Left lung (tissue), 4 donors: ENCODE measurements at regions not wholly inside any gene's neighbourhood (a gene's known extent, or its start where the extent isn't known, plus 50 kb on each side); places are given as distances from the start of the nearest gene placed in this dataset.
A peak's percentile ranks its signal among the peaks of the same experiment; 100 is the strongest.

ENCODE experiments used
- ATAC-seq: fragments of 200-7000 bp; cut with Tn5 transposase; one replicate; pipeline ENCODE4 v1.9.1; 2020; ENCODE audit warnings: moderate library complexity
- DNase-seq, 4 donors: peaks; one replicate each; pipeline ENCODE4 v3.0.0-alpha.2; 2013 to 2020
- H3K27ac ChIP-seq, 2 donors: fragments of 200-600 bp; sonication (generic) in 1 of 2; one replicate each; pipeline versions ENCODE4 v1.5.0 to v1.8.0; 2020 to 2021
- H3K27me3 ChIP-seq, 2 donors: fragments of 200-600 bp; sonication (generic) in 1 of 2; one replicate each; pipeline versions ENCODE4 v1.5.0 to v1.8.0; 2020 to 2021
- H3K36me3 ChIP-seq, 2 donors: fragments of 200-600 bp; sonication (generic) in 1 of 2; one replicate each; pipeline versions ENCODE4 v1.5.0 to v1.8.0; 2020 to 2021
- H3K4me1 ChIP-seq, 2 donors: fragments of 200-600 bp; one replicate each; pipeline ENCODE4 v1.8.0; 2021
- H3K4me3 ChIP-seq, 2 donors: fragments of 200-600 bp; sonication (generic) in 1 of 2; one replicate each; pipeline versions ENCODE4 v1.5.0 to v1.8.0; 2020 to 2021; ENCODE audit warnings: mild to moderate bottlenecking in 1 of 2
- H3K9me3 ChIP-seq, 2 donors: fragments of 200-600 bp; sonication (generic) in 1 of 2; one replicate each; pipeline versions ENCODE4 v1.5.0 to v1.8.0; 2020 to 2021
- intact Hi-C, 2 donors: fragments of 100-400 bp; cut with DNase I; formaldehyde crosslinking; loops; one replicate each; pipeline versions ENCODE4 v1.11.2 to v1.14.2; 2022
- TF ChIP-seq, protein P1 (sequence below), 2 donors: fragments of 200-600 bp; sonication (generic) in 1 of 2; IDR thresholded peaks; one replicate each; pipeline versions ENCODE4 v1.5.0 to v1.8.0; 2021; ENCODE audit warnings: antibody characterized with exemption in 2 of 2
- donor health status: DM: no; HTN: yes; CAD: no.
- donor health status: DM: no; HTN: no; CAD: no.

DNA sequence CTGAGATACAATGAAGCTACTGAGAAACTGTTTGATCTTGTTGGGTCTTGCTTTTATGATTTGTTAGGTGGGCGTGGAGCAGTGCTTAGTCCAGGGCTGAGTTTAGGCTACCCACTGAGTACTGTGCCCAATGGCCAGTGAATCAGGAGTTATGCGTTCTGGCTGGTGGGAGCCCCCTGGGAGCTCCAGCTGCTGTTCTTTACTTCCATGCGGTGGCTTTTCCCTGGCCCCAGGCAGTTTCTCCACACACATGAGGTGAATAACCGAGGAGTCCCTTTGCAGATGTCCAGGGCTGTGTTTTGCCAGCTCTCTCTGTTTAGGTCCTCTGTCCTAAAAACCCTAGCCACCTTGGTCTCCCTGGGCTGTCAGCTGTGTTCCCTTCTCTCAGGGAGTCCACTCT, 106.5 kb downstream of the KLF13 start:
- TF ChIP-seq, protein P1, sequence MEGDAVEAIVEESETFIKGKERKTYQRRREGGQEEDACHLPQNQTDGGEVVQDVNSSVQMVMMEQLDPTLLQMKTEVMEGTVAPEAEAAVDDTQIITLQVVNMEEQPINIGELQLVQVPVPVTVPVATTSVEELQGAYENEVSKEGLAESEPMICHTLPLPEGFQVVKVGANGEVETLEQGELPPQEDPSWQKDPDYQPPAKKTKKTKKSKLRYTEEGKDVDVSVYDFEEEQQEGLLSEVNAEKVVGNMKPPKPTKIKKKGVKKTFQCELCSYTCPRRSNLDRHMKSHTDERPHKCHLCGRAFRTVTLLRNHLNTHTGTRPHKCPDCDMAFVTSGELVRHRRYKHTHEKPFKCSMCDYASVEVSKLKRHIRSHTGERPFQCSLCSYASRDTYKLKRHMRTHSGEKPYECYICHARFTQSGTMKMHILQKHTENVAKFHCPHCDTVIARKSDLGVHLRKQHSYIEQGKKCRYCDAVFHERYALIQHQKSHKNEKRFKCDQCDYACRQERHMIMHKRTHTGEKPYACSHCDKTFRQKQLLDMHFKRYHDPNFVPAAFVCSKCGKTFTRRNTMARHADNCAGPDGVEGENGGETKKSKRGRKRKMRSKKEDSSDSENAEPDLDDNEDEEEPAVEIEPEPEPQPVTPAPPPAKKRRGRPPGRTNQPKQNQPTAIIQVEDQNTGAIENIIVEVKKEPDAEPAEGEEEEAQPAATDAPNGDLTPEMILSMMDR (IDR thresholded peaks at IDR 0.05), result no peak
- H3K9me3 ChIP-seq, result no peaks in the 10 kb centered on the region
- no peak for ATAC-seq
- no peak for DNase-seq
- peaks cover 18 to 47% of the 10 kb centered on the region in 2 donors for H3K4me1 ChIP-seq
- intact Hi-C loops, result loop anchor here in 1 of 2 donors (10.0 kb wide), 1 partner anchor 218 kb away; no protein-coding TSS in a partner anchor
- no peaks in the 10 kb centered on the region for H3K36me3 ChIP-seq
- H3K4me3 ChIP-seq, result no peak overlapping the region
- H3K27me3 ChIP-seq, result no peaks in the 10 kb centered on the region
- peak overlapping the region in 1 of 2 donors; percentile 92 for H3K27ac ChIP-seq

DNA sequence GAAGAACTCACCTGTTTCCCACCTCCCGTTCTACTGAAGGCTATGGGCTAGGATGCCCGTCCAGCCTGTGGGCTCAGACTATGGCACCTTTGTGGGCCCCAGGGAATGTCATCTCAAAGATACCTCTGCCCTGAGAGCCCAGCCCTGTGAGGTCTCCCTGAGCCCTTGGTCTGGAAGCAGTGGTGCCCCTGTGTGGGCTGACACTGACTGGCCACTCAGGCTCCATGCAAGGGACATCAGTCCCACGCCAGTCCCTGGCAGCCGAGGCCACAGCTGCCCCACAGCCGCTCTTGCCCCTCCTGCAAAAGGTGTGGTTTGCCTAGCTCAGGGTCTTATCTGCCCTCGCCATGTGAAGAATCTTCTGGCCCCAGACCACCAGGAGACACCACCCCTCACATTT, 106.9 kb downstream of the KLF13 start:
- no peaks in the 10 kb centered on the region for H3K36me3 ChIP-seq
- intact Hi-C loops, result loop anchor here in 1 of 2 donors (10.0 kb wide), 1 partner anchor 219 kb away; no protein-coding TSS in a partner anchor
- peaks cover 18 to 47% of the 10 kb centered on the region in 2 donors for H3K4me1 ChIP-seq
- no peak for DNase-seq
- H3K27ac ChIP-seq, result peak overlapping the region in 1 of 2 donors; percentile 92
- no peaks in the 10 kb centered on the region for H3K27me3 ChIP-seq
- H3K9me3 ChIP-seq, result no peaks in the 10 kb centered on the region
- no peak overlapping the region for H3K4me3 ChIP-seq
- TF ChIP-seq, protein P1 (IDR thresholded peaks at IDR 0.05), result no peak
- ATAC-seq, result no peak

DNA sequence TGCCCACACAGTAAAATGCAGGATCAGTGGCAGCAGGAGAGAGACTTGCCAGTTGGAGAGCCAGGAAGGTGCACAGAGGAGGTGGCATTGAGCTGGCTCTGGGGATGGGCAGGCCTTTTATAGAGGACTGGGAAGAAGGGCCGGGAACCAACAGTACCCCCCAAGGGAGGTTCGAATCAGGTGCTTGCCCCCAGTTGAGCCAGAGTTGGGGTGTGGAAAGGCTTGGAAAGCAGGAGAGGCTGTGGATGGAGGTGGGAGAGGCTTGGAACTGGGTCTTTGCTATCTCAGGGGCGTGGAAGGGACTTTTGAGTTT, 107.6 kb downstream of the KLF13 start:
- H3K27me3 ChIP-seq, result no peaks in the 10 kb centered on the region
- H3K4me1 ChIP-seq, result peaks cover 18 to 50% of the 10 kb centered on the region in 2 donors
- ATAC-seq (no peak), DNase-seq (no peak)
- TF ChIP-seq, protein P1 (IDR thresholded peaks at IDR 0.05), result no peak
- peak overlapping the region; percentile 74 to 92 for H3K27ac ChIP-seq
- H3K36me3 ChIP-seq, result no peaks in the 10 kb centered on the region
- H3K4me3 ChIP-seq, result no peak overlapping the region
- intact Hi-C loops, result loop anchor here in 1 of 2 donors (10.0 kb wide), 1 partner anchor 219 kb away; no protein-coding TSS in a partner anchor
- H3K9me3 ChIP-seq, result no peaks in the 10 kb centered on the region

DNA sequence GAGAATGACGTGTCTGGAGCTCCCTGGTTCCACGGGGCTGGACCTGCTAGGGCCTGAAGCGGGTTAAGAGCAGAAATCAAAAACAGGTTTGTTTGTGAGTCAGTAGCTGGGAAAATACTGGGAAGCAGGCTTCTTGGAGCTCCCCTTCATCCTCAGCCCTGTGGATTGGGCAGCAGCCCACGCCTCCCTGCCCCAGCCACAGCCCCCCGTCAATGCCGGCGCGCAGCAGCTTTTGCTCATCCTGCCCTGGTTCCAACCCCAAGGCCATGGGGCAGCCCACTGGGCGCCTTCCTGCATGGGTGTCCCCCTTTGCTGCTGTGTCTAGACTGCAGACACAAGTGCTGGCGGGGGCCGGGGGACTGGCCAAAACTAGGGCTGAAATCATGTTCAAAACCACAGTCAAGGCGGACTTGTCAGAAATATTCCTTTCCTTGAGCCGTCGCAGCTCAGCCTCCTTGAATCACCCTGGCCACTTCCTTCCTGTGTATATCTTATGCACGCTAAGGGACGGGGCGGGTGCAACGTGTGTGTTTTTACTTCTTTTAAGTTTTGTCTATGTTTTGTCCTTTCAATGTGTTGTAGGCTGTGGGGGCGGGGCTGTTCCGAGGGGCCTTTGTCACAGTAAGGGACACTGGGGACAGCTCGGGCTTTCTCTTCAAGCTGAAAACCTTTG, 108.1 kb downstream of the KLF13 start:
- Histone ChIP-seq H3K27me3 (no peaks in the 10 kb centered on the region), H3K4me3 (peak overlapping the region in 1 of 2 donors; percentile 29), H3K4me1 (peaks cover 18 to 54% of the 10 kb centered on the region in 2 donors), H3K27ac (peak overlapping the region; percentile 74 to 92), H3K9me3 (no peaks in the 10 kb centered on the region), H3K36me3 (no peaks in the 10 kb centered on the region)
- intact Hi-C loops, result loop anchor here in 1 of 2 donors (10.0 kb wide), 1 partner anchor 220 kb away; no protein-coding TSS in a partner anchor
- peak; percentile 35 for ATAC-seq
- TF ChIP-seq, protein P1 (IDR thresholded peaks at IDR 0.05), result no peak
- DNase-seq, result peak; percentile 18 to 87 (median 56)

DNA sequence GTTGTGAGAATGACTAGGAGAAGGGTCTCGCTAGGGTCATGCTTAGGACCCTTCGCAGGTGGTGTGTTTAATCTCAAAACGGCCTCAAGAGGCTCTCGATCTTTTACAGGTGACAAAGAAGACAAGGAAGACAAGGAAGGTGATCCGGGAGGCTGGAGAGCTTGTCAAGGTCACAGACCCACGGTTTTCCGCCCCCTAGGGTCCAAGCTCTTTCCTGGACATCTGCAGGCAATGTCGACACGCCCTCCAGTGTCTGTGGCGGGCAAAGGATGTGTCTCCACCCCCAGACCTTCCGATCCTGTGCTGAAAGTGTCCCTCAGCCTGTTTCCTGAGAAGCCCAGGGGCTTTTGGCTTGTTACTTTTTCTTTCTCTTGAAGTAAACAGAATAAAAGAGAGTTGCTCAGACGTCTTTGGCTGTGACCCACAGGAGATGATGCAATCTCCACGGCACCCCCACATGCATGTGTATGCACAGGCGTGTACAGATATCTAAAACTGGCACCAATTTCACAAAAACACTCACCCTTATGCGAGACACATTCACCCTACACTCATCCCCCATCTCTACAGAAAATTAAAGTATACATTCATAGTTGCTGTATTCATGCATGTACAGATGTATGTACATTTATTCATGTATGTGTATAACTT, 108.8 kb downstream of the KLF13 start:
- Histone ChIP-seq H3K4me3 (peak overlapping the region in 1 of 2 donors; percentile 29), H3K4me1 (peaks cover 18 to 61% of the 10 kb centered on the region in 2 donors), H3K9me3 (no peaks in the 10 kb centered on the region), H3K36me3 (no peaks in the 10 kb centered on the region), H3K27ac (peak overlapping the region; percentile 74 to 92), H3K27me3 (no peaks in the 10 kb centered on the region)
- TF ChIP-seq, protein P1 (IDR thresholded peaks at IDR 0.05), result peak; percentile 48 to 68
- DNase-seq (peak; percentile 33 to 87 (median 76)), ATAC-seq (peak; percentile 69)
- intact Hi-C loops, result loop anchor here in 1 of 2 donors (10.0 kb wide), 1 partner anchor 221 kb away; no protein-coding TSS in a partner anchor
